ENCODE measurements at regions not wholly inside any gene's neighbourhood (a gene's known extent, or its start where the extent isn't known, plus 50 kb on each side); places are given as distances from the start of the nearest gene placed in this dataset.

- DNase-seq = no peak
These were observed 51.0 kb upstream of the CTDP1 start for GRCh38 chr18:79628416-79629248.

DNA sequence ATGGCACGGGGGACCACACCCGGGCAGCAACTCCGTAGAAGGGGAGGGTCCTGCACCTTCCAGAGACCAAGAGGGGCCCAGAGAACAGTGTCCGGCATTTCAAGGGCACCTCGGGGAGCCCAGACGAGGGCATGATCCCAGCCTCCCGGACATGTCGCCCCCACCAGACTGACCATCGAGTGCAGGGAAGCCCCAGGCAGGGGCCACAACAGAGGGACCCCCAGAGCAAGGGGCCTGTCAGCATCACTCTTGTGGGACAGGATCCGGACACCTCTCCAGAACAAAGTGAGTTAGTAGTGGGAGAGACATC, 50.4 kb upstream of the CTDP1 start:
- no peak for DNase-seq

- DNase-seq = no peak
These were observed 50.0 kb upstream of the CTDP1 start for GRCh38 chr18:79629606-79630005.

All from COR-L47 (cell line).